ENCODE measurements at regions not wholly inside any gene's neighbourhood (a gene's known extent, or its start where the extent isn't known, plus 50 kb on each side); places are given as distances from the start of the nearest gene placed in this dataset.

DNA sequence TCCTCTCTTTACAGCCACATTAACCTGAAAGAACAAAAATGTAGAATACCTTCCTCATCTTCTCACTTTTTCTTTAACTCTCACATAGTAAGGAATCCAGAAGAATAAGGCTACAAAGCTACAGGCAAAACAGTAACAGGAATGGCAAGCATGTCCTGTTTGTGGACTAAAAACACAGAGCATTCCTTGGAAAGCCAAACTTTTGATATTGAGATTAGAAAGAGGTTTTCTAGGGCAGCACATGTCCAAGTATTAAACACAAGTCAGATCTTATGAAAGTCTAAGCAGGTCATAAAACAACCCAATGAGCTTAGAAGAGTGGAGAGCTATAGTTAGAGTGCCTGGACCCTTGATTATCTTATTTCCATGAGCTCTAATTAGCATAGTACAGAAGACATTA lies 58.2 kb upstream of the FAM9C start:
- TF ChIP-seq, protein P1, sequence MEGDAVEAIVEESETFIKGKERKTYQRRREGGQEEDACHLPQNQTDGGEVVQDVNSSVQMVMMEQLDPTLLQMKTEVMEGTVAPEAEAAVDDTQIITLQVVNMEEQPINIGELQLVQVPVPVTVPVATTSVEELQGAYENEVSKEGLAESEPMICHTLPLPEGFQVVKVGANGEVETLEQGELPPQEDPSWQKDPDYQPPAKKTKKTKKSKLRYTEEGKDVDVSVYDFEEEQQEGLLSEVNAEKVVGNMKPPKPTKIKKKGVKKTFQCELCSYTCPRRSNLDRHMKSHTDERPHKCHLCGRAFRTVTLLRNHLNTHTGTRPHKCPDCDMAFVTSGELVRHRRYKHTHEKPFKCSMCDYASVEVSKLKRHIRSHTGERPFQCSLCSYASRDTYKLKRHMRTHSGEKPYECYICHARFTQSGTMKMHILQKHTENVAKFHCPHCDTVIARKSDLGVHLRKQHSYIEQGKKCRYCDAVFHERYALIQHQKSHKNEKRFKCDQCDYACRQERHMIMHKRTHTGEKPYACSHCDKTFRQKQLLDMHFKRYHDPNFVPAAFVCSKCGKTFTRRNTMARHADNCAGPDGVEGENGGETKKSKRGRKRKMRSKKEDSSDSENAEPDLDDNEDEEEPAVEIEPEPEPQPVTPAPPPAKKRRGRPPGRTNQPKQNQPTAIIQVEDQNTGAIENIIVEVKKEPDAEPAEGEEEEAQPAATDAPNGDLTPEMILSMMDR (IDR thresholded peaks at IDR 0.05), result no peak
- TF ChIP-seq POLR2A (IDR thresholded peaks at IDR 0.05), result no peak
